ENCODE measurements at regions not wholly inside any gene's neighbourhood (a gene's known extent, or its start where the extent isn't known, plus 50 kb on each side); places are given as distances from the start of the nearest gene placed in this dataset.

- TF ChIP-seq EZH2 (IDR thresholded peaks at IDR 0.05; ENCODE audit: low read length, unreplicated experiment), result no peak
- TF ChIP-seq, protein P1, sequence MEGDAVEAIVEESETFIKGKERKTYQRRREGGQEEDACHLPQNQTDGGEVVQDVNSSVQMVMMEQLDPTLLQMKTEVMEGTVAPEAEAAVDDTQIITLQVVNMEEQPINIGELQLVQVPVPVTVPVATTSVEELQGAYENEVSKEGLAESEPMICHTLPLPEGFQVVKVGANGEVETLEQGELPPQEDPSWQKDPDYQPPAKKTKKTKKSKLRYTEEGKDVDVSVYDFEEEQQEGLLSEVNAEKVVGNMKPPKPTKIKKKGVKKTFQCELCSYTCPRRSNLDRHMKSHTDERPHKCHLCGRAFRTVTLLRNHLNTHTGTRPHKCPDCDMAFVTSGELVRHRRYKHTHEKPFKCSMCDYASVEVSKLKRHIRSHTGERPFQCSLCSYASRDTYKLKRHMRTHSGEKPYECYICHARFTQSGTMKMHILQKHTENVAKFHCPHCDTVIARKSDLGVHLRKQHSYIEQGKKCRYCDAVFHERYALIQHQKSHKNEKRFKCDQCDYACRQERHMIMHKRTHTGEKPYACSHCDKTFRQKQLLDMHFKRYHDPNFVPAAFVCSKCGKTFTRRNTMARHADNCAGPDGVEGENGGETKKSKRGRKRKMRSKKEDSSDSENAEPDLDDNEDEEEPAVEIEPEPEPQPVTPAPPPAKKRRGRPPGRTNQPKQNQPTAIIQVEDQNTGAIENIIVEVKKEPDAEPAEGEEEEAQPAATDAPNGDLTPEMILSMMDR (conservative IDR thresholded peaks at IDR 0.05; ENCODE audit: low read depth, low read length), result no peak
Observed at GRCh38 chr22:48921411-48921903, 906.2 kb downstream of the BRD1 start.

All from PC-3 (cell line).